NB4 (cell line): ENCODE measurements at regions not wholly inside any gene's neighbourhood (a gene's known extent, or its start where the extent isn't known, plus 50 kb on each side); places are given as distances from the start of the nearest gene placed in this dataset.
A peak's percentile ranks its signal among the peaks of the same experiment; 100 is the strongest.

Source experiments
- DNase-seq: peaks from one replicate; pipeline ENCODE4 v3.0.0; 2010; ENCODE audit warnings: low read depth
- H3K4me3 ChIP-seq: one replicate; pipeline ENCODE4 v1.5.1; 2011; ENCODE audit warnings: mild to moderate bottlenecking, low read depth, low read length, moderate library complexity
- CTCF ChIP-seq: IDR thresholded peaks from one replicate; pipeline ENCODE4 v1.5.1; 2012; ENCODE audit warnings: low read depth, low read length
- MAX ChIP-seq: IDR thresholded peaks from 2 replicates; pipeline ENCODE4 v1.6.1; 2011; ENCODE audit warnings: low read depth, low read length
- MYC ChIP-seq: IDR thresholded peaks from 2 replicates; pipeline ENCODE4 v1.6.1; 2011; ENCODE audit warnings: low read depth, low read length
- POLR2A ChIP-seq: IDR thresholded peaks from 2 replicates; pipeline ENCODE4 v1.6.1; 2011; ENCODE audit warnings: mild to moderate bottlenecking; ENCODE audit not compliant: insufficient read length; ENCODE audit errors: extremely low read depth

GRCh38 chr18:42137693-42138375 is 182.8 kb downstream of the PIK3C3 start:
- TF ChIP-seq MAX (no peak), CTCF (no peak), MYC (no peak), POLR2A (no peak)
- H3K4me3 ChIP-seq, result no peak overlapping the region
- DNase-seq, result no peak

- no peak overlapping the region for H3K4me3 ChIP-seq
- TF ChIP-seq CTCF (peak; percentile 4), MAX (no peak), MYC (no peak), POLR2A (no peak)
- peak; percentile 11 for DNase-seq
Observed at GRCh38 chr18:42141439-42141838, 186.4 kb downstream of the PIK3C3 start.

- no peak for DNase-seq
- no peak for TF ChIP-seq CTCF
- TF ChIP-seq POLR2A, result no peak
- TF ChIP-seq MYC, result no peak
- TF ChIP-seq MAX, result no peak
- H3K4me3 ChIP-seq, result no peak overlapping the region
Observed at GRCh38 chr18:42155024-42155423, 200.0 kb downstream of the PIK3C3 start.

GRCh38 chr18:42156281-42156680 is 201.2 kb downstream of the PIK3C3 start:
- DNase-seq, result no peak
- H3K4me3 ChIP-seq, result no peak overlapping the region
- no peak for TF ChIP-seq POLR2A
- no peak for TF ChIP-seq MAX
- TF ChIP-seq CTCF, result no peak
- no peak for TF ChIP-seq MYC

GRCh38 chr18:42157420-42157819 is 202.4 kb downstream of the PIK3C3 start:
- no peak for DNase-seq
- no peak overlapping the region for H3K4me3 ChIP-seq
- TF ChIP-seq CTCF, result no peak
- TF ChIP-seq MYC, result no peak
- no peak for TF ChIP-seq POLR2A
- no peak for TF ChIP-seq MAX
